ENCODE measurements at regions not wholly inside any gene's neighbourhood (a gene's known extent, or its start where the extent isn't known, plus 50 kb on each side); places are given as distances from the start of the nearest gene placed in this dataset.

- H3K27me3 ChIP-seq (ENCODE audit: control insufficient read depth, insufficient read depth, low read length, poor library complexity, severe bottlenecking) = no peaks in the 10 kb centered on the region
- H3K4me3 Mint-ChIP-seq = no peak overlapping the region
- no peak overlapping the region for H3K27ac Mint-ChIP-seq
- no peak for DNase-seq
- no peak overlapping the region for H3K4me3 ChIP-seq (ENCODE audit: low read length)
- no peaks in the 10 kb centered on the region for H3K4me1 ChIP-seq (ENCODE audit: control insufficient read depth, insufficient read depth, low read length)
- no peak overlapping the region for H3K27ac ChIP-seq (ENCODE audit: low read depth, low read length)
- H3K36me3 Mint-ChIP-seq (ENCODE audit: low read depth) = no peaks in the 10 kb centered on the region
- no peaks in the 10 kb centered on the region for H3K9me3 Mint-ChIP-seq
- H3K36me3 ChIP-seq (ENCODE audit: control insufficient read depth, insufficient read depth, low read length) = no peaks in the 10 kb centered on the region
- H3K9me3 ChIP-seq (ENCODE audit: control insufficient read depth, low read length) = no peaks in the 10 kb centered on the region
- no peak for TF ChIP-seq CTCF (conservative IDR thresholded peaks at IDR 0.05)
- 85 to 100% methylated on average over 1 to 3 of the region's 3 CpGs for WGBS, 2 experiments (ENCODE audit: insufficient coverage in 1 of 2, insufficient read length in 1 of 2)
- H3K27me3 Mint-ChIP-seq (ENCODE audit: insufficient read depth) = no peaks in the 10 kb centered on the region
- H3K9ac ChIP-seq (ENCODE audit: extremely low read depth, low read length, poor library complexity, severe bottlenecking) = no peak overlapping the region
- H3K4me1 Mint-ChIP-seq = no peaks in the 10 kb centered on the region
Measured at GRCh38 chr14:28895389-28895788, 128.8 kb downstream of the FOXG1 start.

GRCh38 chr14:28896337-28896736 lies 129.8 kb downstream of the FOXG1 start:
- H3K4me3 Mint-ChIP-seq = no peak overlapping the region
- H3K9ac ChIP-seq (ENCODE audit: extremely low read depth, low read length, poor library complexity, severe bottlenecking) = no peak overlapping the region
- H3K4me1 ChIP-seq (ENCODE audit: control insufficient read depth, insufficient read depth, low read length) = no peaks in the 10 kb centered on the region
- H3K9me3 Mint-ChIP-seq = no peaks in the 10 kb centered on the region
- H3K27ac Mint-ChIP-seq = no peak overlapping the region
- no peak for DNase-seq
- no peaks in the 10 kb centered on the region for H3K36me3 Mint-ChIP-seq (ENCODE audit: low read depth)
- no peak overlapping the region for H3K4me3 ChIP-seq (ENCODE audit: low read length)
- H3K27me3 ChIP-seq (ENCODE audit: control insufficient read depth, insufficient read depth, low read length, poor library complexity, severe bottlenecking) = no peaks in the 10 kb centered on the region
- H3K27ac ChIP-seq (ENCODE audit: low read depth, low read length) = no peak overlapping the region
- no peaks in the 10 kb centered on the region for H3K4me1 Mint-ChIP-seq
- no peaks in the 10 kb centered on the region for H3K27me3 Mint-ChIP-seq (ENCODE audit: insufficient read depth)
- no peaks in the 10 kb centered on the region for H3K36me3 ChIP-seq (ENCODE audit: control insufficient read depth, insufficient read depth, low read length)
- no peak for TF ChIP-seq CTCF (conservative IDR thresholded peaks at IDR 0.05)
- no peaks in the 10 kb centered on the region for H3K9me3 ChIP-seq (ENCODE audit: control insufficient read depth, low read length)

GRCh38 chr14:28901631-28902030 lies 135.0 kb downstream of the FOXG1 start:
- Histone ChIP-seq H3K9me3 (ENCODE audit: control insufficient read depth, low read length) (no peaks in the 10 kb centered on the region), H3K9ac (ENCODE audit: extremely low read depth, low read length, poor library complexity, severe bottlenecking) (no peak overlapping the region), H3K36me3 (ENCODE audit: control insufficient read depth, insufficient read depth, low read length) (no peaks in the 10 kb centered on the region), H3K27ac (ENCODE audit: low read depth, low read length) (no peak overlapping the region), H3K27me3 (ENCODE audit: control insufficient read depth, insufficient read depth, low read length, poor library complexity, severe bottlenecking) (no peaks in the 10 kb centered on the region), H3K4me1 (ENCODE audit: control insufficient read depth, insufficient read depth, low read length) (no peaks in the 10 kb centered on the region), H3K4me3 (ENCODE audit: low read length) (no peak overlapping the region)
- no peak for DNase-seq
- TF ChIP-seq CTCF (conservative IDR thresholded peaks at IDR 0.05) = no peak
- H3K27me3 Mint-ChIP-seq (ENCODE audit: insufficient read depth) = no peaks in the 10 kb centered on the region
- H3K4me3 Mint-ChIP-seq = no peak overlapping the region
- no peaks in the 10 kb centered on the region for H3K4me1 Mint-ChIP-seq
- WGBS, 2 experiments (ENCODE audit: insufficient coverage in 1 of 2, insufficient read length in 1 of 2) = 82% methylated on average over 1 of the region's 1 CpG; no CpG with 5 or more reads in 1 of the 2 experiments
- H3K9me3 Mint-ChIP-seq = no peaks in the 10 kb centered on the region
- no peaks in the 10 kb centered on the region for H3K36me3 Mint-ChIP-seq (ENCODE audit: low read depth)
- H3K27ac Mint-ChIP-seq = no peak overlapping the region
